PFSK-1 (cell line): ENCODE measurements at regions not wholly inside any gene's neighbourhood (a gene's known extent, or its start where the extent isn't known, plus 50 kb on each side); places are given as distances from the start of the nearest gene placed in this dataset.

ENCODE experiments used
- FOXP2 ChIP-seq: optimal IDR thresholded peaks from 2 replicates; pipeline ENCODE3; 2011; ENCODE audit warnings: borderline replicate concordance, control low read depth, inconsistent platforms; ENCODE audit not compliant: insufficient read depth; ENCODE audit errors: extremely low read length, extremely low read depth
- POLR2AphosphoS5 ChIP-seq: IDR thresholded peaks from 2 replicates; pipeline ENCODE4 v1.6.1; 2012; ENCODE audit warnings: low read depth, mild to moderate bottlenecking, control low read depth, low read length, moderate library complexity
- REST ChIP-seq, 2 experiments: IDR thresholded peaks; 2 replicates each; pipeline versions ENCODE4 v1.6.1 to v1.8.0; 2011 to 2012; ENCODE audit warnings: low read depth in 2 of 2, low read length in 2 of 2, control low read depth in 1 of 2, inconsistent platforms in 1 of 2, mild to moderate bottlenecking in 1 of 2, moderate library complexity in 1 of 2; ENCODE audit not compliant: insufficient read depth in 1 of 2
- SIN3A ChIP-seq: IDR thresholded peaks from 2 replicates; pipeline ENCODE4 v1.6.1; 2012; ENCODE audit warnings: mild to moderate bottlenecking, low read length, moderate library complexity, borderline replicate concordance; ENCODE audit not compliant: insufficient read depth
- TAF1 ChIP-seq: IDR thresholded peaks from 2 replicates; pipeline ENCODE4 v1.6.1; 2012; ENCODE audit warnings: low read length, control low read depth, borderline replicate concordance; ENCODE audit not compliant: insufficient read depth

DNA sequence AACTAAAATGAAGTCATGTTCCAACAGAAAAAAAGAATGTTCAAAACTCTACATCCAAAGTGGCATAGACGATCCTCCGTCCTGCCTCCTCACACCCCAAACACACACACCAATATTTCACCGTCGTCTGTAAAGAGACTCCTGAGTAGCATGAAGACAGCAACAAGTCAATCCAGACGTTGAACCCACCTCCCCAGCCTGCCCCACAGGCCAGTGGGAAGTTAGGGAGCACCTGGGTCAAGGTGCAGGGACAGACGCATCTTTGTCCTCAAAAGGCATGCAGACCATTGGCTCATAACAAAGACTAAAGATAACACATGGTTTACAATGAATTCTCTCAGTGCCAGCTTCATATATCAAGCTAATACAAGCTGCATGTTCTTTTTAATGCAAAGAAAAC, 396.5 kb downstream of the TCERG1L start:
- TF ChIP-seq POLR2AphosphoS5: no peak
- TF ChIP-seq FOXP2: no peak
- TF ChIP-seq SIN3A: no peak
- TF ChIP-seq TAF1: no peak
- no peak for TF ChIP-seq REST (IDR thresholded peaks at IDR 0.05; ENCODE audit: insufficient read depth in 1 of 2, low read depth in 2 of 2, low read length in 2 of 2)
